ENCODE measurements at regions not wholly inside any gene's neighbourhood (a gene's known extent, or its start where the extent isn't known, plus 50 kb on each side); places are given as distances from the start of the nearest gene placed in this dataset.

- Histone ChIP-seq H3K9ac (replicated peaks in 1 of 4; ENCODE audit: extremely low read depth in 1 of 4, low read depth in 3 of 4, low read length in 3 of 4) (no peak overlapping the region), H2BK12ac (ENCODE audit: low read depth, low read length) (no peak overlapping the region), H3K27me3 (replicated peaks in 1 of 4; ENCODE audit: control insufficient read depth in 3 of 4, extremely low read depth in 1 of 4, insufficient read depth in 3 of 4, low read length in 3 of 4) (no peaks in the 10 kb centered on the region), H2BK20ac (ENCODE audit: low read length) (no peak overlapping the region), H3K4me2 (ENCODE audit: insufficient read depth in 1 of 2, low read depth in 2 of 2, low read length in 2 of 2) (no peak overlapping the region), H2AK5ac (ENCODE audit: low read depth, low read length) (no peak overlapping the region), H2BK120ac (replicated peaks; ENCODE audit: low read depth, low read length) (no peak overlapping the region), H3K36me3 (ENCODE audit: control insufficient read depth in 2 of 4, insufficient read depth in 4 of 4, low read length in 3 of 4) (no peaks in the 10 kb centered on the region), H3K9me3 (ENCODE audit: insufficient read depth in 2 of 2, low read depth in 1 of 2, low read length in 1 of 2) (no peaks in the 10 kb centered on the region), H4K8ac (ENCODE audit: extremely low read depth, insufficient read depth, low read length) (no peak overlapping the region), H2BK15ac (ENCODE audit: low read length) (no peak overlapping the region), H3K4me3 (ENCODE audit: extremely low read depth in 1 of 4, insufficient read depth in 2 of 4, low read depth in 3 of 4, low read length in 4 of 4) (no peak overlapping the region), H2AFZ (ENCODE audit: low read length) (no peak overlapping the region), H3K23ac (ENCODE audit: insufficient read length) (no peak overlapping the region), H4K20me1 (replicated peaks in 1 of 2; ENCODE audit: control insufficient read depth in 1 of 2, insufficient read depth in 2 of 2, low read length in 2 of 2) (no peaks in the 10 kb centered on the region), H3K14ac (ENCODE audit: insufficient read length) (no peak overlapping the region), H3K79me2 (ENCODE audit: control insufficient read depth in 1 of 2, insufficient read depth in 2 of 2, low read length in 2 of 2) (no peaks in the 10 kb centered on the region), H3K4ac (replicated peaks; ENCODE audit: insufficient read length, low read depth, low read length) (no peak overlapping the region), H3K18ac (ENCODE audit: extremely low read depth, low read length) (no peak overlapping the region), H3K23me2 (ENCODE audit: low read depth, low read length) (no peaks in the 10 kb centered on the region), H4K5ac (ENCODE audit: insufficient read length, low read depth, low read length) (no peak overlapping the region), H3K27ac (ENCODE audit: low read depth, low read length) (no peak overlapping the region), H3K79me1 (ENCODE audit: low read depth, low read length) (no peaks in the 10 kb centered on the region), H3K4me1 (replicated peaks in 1 of 4; ENCODE audit: control insufficient read depth in 3 of 4, insufficient read depth in 4 of 4, low read length in 3 of 4) (no peaks in the 10 kb centered on the region), H4K91ac (replicated peaks; ENCODE audit: insufficient read length, low read length) (no peak overlapping the region), H2BK5ac (ENCODE audit: low read depth, low read length) (no peak overlapping the region), H3K56ac (replicated peaks; ENCODE audit: insufficient read length, low read depth, low read length) (no peak overlapping the region)
- no peak for FAIRE-seq
- no peak for TF ChIP-seq EZH2 (IDR thresholded peaks at IDR 0.05; ENCODE audit: low read depth, low read length, severe bottlenecking)
- TF ChIP-seq KDM4A (IDR thresholded peaks at IDR 0.05; ENCODE audit: low read depth, low read length, severe bottlenecking), result no peak
- no peak for TF ChIP-seq TBP (IDR thresholded peaks at IDR 0.05; ENCODE audit: low read depth, low read length)
- TF ChIP-seq CHD2 (IDR thresholded peaks at IDR 0.05; ENCODE audit: low read length), result no peak
- TF ChIP-seq SUZ12 (IDR thresholded peaks at IDR 0.05; ENCODE audit: low read length), result no peak
- no peak for TF ChIP-seq CREB1 (IDR thresholded peaks at IDR 0.05)
- TF ChIP-seq BCL11A (IDR thresholded peaks at IDR 0.05; ENCODE audit: low read depth in 2 of 2, low read length in 2 of 2), result no peak
- no peak for TF ChIP-seq TAF7 (optimal IDR thresholded peaks at IDR 0.05; ENCODE audit: borderline replicate concordance, low read depth, low read length)
- TF ChIP-seq TAF1 (IDR thresholded peaks at IDR 0.05; ENCODE audit: low read depth, low read length), result no peak
- no peak for TF ChIP-seq POLR2AphosphoS5 (IDR thresholded peaks at IDR 0.05; ENCODE audit: low read depth, low read length)
- ChIA-PET CTCF (ENCODE audit: partially characterized antibody) (no interaction called here), POLR2A (ENCODE audit: partially characterized antibody) (no interaction called here)
- WGBS, 2 experiments (ENCODE audit: extremely low coverage in 1 of 2, insufficient coverage in 1 of 2, insufficient read length in 1 of 2, insufficient replicate concordance in 2 of 2, low coverage in 1 of 2, low lambda C conversion rate in 2 of 2, missing lambda C conversion rate in 1 of 2), result 87% methylated on average over 5 of the region's 5 CpGs; no CpG with 5 or more reads in 1 of the 2 experiments
- no peak for DNase-seq (ENCODE audit: low read depth in 1 of 2, low spot score in 2 of 2)
These were observed 231.5 kb upstream of the SGO1 start for GRCh38 chr3:20417388-20418108.
